ENCODE measurements at regions not wholly inside any gene's neighbourhood (a gene's known extent, or its start where the extent isn't known, plus 50 kb on each side); places are given as distances from the start of the nearest gene placed in this dataset.

- TF ChIP-seq CTCF (conservative IDR thresholded peaks at IDR 0.05; ENCODE audit: low read depth, low read length) (no peak), ELK1 (IDR thresholded peaks at IDR 0.05; ENCODE audit: borderline replicate concordance, low read depth, low read length) (no peak), MAFK (IDR thresholded peaks at IDR 0.05; ENCODE audit: low read depth, low read length) (no peak), RAD21 (IDR thresholded peaks at IDR 0.05; ENCODE audit: low read length) (no peak), RCOR1 (IDR thresholded peaks at IDR 0.05; ENCODE audit: insufficient replicate concordance, low read length) (no peak), POLR2A (IDR thresholded peaks at IDR 0.05; ENCODE audit: low read depth, low read length) (no peak), USF2 (IDR thresholded peaks at IDR 0.05; ENCODE audit: low read depth, low read length) (no peak), RFX5 (IDR thresholded peaks at IDR 0.05; ENCODE audit: low read depth, low read length) (no peak), CHD1 (IDR thresholded peaks at IDR 0.05; ENCODE audit: low read depth, low read length) (no peak)
These were observed 50.2 kb upstream of the C3orf49 start for GRCh38 chr3:63768888-63769287.

All from IMR-90 (cell line).